HG03457 (cell line): ENCODE measurements at regions not wholly inside any gene's neighbourhood (a gene's known extent, or its start where the extent isn't known, plus 50 kb on each side); places are given as distances from the start of the nearest gene placed in this dataset.
"Not testable (repeated sequence)": the region's sequence is repeated elsewhere in the genome, so short reads cannot be mapped to it uniquely, and the experiment has no call there.

Experiments
- ATAC-seq: cut with Tn5 transposase; IDR thresholded peaks from one replicate; pipeline ENCODE4 v1.9.1; 2021; ENCODE audit warnings: moderate number of reproducible peaks; ENCODE audit not compliant: unreplicated experiment

- ATAC-seq, result no peak
Observed at GRCh38 chr11:96694338-96694737, 304.5 kb downstream of the JRKL start.

DNA sequence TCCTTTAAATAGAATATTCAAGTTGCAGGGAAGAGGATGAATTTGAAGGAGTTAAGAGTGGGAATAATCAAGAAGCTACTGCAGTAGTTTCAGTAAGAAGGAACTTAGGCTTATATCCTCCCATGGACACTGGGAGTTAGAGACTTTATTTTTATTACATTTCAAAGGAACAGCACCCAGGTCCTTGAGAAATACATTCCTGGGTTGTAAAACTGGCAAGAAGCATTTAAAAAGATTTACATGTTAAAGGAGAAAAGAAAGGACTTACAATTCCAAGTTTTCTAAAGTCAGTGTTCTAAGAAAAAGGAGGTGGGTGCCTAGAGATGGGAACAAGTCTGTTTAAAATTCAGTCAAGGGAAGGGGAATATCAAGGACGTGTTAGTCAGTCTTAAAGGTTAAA lies 306.9 kb downstream of the JRKL start:
- no peak for ATAC-seq

- no peak for ATAC-seq
Observed at GRCh38 chr11:96697466-96697865, 307.7 kb downstream of the JRKL start.

DNA sequence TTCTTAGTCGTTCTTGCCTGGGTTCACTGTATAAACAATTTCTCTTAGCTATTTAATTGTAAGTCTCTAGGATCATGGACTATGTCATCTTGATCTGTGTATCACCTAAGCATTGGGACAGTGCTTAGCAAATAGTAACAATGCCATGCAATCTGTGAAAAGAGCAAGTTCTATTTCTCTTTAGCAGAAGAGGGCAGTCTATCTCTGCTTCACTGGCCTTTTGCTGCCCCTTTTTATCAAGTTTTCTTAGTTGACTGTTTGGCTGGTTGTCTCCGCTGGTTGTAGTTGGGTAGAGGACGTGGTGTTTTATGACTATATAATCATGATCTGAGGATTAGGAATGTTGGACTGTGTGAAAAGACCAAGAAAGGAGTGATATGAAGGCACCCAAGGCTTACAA lies 315.0 kb downstream of the JRKL start:
- ATAC-seq, result no peak

DNA sequence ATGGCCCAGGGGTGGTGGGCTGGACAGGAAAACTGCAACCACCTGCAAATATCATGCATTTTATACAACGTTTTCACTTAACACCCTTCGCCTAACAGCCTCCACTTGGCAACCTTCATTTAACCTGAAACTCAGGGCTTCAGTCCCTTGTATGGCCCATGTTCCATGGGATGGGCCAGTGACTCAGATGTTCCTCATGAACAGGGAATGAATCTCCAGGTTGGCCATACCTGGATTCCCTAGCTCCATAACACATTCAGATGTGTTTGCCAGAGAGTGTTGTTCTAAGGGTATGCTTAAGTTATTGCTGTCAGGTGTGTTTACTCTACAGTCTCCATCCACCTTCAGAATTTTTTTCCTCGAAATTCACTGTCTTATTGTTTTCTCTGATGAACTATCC lies 316.9 kb downstream of the JRKL start:
- no peak for ATAC-seq

GRCh38 chr11:96707273-96707672 lies 317.5 kb downstream of the JRKL start:
- ATAC-seq, result no peak

GRCh38 chr11:96708219-96708878 lies 318.5 kb downstream of the JRKL start:
- ATAC-seq, result no peak

DNA sequence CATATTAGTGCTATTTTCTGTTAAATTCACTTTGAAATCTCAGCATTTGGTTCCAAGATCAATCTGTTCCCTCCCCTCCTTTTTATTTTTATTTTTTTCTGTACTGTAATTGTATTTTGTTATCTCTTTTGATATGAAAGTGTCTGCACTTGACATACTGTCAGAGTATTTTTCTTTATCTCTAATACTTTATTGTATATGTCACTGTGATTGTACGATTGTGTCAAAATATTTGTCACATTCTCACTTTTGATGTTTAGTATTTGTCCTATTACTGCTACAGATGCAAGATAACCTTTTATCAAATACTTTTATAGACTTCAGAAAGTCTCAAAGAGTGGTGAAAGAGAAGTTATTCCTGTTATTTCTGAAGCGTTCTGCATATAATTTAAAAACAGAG lies 323.5 kb downstream of the JRKL start:
- no peak for ATAC-seq

DNA sequence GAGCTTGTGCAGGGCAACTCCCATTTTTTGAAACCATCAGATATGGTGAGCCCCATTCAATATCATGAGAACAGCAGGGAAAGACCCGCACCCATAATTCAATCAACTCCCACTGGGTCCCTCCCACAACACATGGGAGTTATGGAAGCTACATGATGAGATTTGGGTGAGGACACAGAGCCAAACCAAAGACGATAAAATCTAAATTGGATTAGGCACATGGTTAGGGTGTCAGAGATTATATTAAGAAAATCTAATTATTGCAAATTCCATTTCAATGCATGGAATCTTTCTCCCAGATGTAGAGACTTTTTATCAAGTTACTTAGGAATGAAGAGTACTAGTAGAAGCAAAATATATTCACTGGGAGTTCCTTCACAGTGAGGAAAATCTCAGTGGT lies 324.9 kb downstream of the JRKL start:
- no peak for ATAC-seq

GRCh38 chr11:96715208-96715607 lies 325.4 kb downstream of the JRKL start:
- no peak for ATAC-seq

- ATAC-seq, result no peak
Observed at GRCh38 chr11:96736601-96737000, 346.8 kb downstream of the JRKL start.

DNA sequence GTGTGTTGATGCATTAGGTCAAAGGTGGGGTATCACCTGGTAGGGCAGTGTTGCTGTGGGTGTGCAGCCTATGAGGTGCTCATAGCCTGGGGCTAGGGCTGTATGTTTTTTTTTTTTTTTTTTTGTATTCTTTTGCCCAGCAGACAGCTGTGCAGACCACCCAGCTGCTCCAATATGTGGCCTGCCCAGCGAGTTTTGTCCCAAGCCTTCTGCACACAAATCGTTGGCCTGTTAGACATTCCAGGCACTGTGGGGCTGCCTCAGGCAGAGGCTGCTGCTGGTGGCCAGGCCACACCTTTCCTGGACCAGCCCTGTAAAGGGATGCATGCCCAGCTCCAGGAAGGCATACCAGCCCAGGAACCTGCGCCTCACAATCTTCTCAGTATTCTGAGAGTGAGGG lies 348.5 kb downstream of the JRKL start:
- ATAC-seq, result no peak

GRCh38 chr11:96741068-96741467 lies 351.3 kb downstream of the JRKL start:
- ATAC-seq, result no peak

DNA sequence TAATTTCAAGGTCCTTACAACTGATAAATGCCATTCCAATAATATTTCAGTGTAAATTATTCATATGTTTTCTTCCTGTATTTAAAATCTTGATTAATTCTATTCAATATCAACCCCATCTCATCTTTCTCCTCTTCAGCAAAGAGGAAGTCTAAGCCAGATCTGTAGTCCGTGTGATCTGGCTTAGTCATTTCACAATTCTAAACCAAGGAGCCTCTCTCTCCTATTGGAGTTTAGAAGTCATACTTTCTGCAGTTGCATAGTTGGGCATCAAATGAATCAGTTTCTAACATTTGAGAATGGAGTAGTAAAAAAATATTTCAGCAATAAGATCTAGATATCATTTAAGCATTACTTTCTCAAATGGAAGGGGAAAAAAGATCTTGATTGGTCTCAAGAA lies 354.9 kb downstream of the JRKL start:
- ATAC-seq, result no peak

GRCh38 chr11:96748639-96749370 lies 359.0 kb downstream of the JRKL start:
- no peak for ATAC-seq

GRCh38 chr11:96751807-96752206 lies 362.0 kb downstream of the JRKL start:
- not testable (repeated sequence) for ATAC-seq

GRCh38 chr11:96752221-96752620 lies 362.4 kb downstream of the JRKL start:
- ATAC-seq, result no peak

DNA sequence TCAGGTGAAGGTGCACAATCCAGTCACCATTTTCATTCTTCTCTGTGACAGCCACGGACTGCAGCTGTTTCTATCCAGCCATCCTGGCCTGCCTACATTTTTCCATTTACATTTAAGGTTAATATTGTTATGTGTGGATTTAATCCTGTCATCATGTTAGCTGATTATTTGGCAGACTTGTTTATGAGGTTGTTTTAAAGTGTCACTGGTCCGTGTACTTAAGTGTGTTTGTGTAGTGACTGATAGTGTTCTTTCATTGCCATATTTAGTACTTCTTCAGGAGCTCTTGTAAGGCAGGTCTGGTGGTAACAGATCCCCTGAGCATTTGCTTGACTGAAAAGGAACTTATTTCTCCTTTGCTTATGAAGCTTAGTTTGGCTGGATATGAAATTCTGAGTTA lies 364.2 kb downstream of the JRKL start:
- no peak for ATAC-seq

DNA sequence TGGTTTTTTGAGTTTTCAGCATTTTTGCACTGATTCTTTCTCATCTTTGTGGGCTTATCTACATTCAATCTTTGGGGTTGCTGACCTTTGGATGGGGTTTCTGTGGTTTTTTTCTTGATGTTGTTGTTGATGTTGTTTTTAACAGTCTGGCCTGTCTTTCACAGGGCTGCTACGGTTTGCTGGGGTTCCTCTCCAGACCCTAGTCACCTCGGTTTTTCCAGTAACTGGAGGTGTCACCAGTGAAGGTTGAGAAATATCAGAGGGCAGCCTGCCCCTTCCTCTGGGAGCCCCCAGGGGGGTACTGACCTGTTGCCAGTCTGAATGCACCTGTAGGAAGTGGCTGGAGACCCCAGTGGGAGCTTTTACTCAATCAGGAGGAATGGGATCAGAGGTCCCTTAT lies 365.4 kb downstream of the JRKL start:
- no peak for ATAC-seq

DNA sequence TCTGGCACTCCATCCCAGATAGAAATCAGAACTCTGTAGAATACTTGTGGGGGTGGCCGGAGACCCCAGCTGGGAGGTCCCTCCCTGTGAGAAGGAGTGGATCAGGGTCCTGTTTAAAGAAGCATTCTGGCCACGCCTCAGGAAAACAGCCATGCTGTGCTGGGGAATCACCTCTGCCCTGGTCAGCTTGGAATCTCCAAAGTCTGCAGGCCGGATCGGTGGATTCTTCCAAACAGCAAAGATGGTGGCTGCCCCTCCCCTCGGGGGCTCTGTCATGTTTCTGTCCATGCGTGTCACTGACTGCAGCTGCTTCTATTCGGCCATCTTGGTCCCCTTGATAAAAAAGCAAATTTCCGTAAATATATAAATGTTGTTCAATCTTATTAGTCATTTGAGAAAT lies 365.9 kb downstream of the JRKL start:
- ATAC-seq, result no peak

GRCh38 chr11:96758957-96759356 lies 369.1 kb downstream of the JRKL start:
- ATAC-seq, result no peak

DNA sequence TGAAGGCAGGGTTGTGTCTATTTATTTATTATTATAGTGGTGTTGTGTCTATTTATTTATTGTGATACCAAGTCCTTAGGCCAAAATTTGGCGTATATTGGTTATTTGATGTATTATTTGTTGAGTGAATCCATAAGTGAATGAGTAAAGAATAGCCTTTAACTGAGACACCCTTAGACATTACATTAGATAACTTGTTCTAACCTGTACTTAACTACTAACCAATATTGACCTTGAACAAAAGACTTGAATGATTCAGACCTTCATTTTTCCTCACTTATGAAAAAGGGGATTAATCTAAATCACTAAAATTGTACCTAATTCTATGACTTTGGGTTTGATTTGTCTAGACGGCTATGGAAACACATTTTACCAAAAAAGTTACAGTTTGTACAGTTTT lies 370.5 kb downstream of the JRKL start:
- no peak for ATAC-seq

- no peak for ATAC-seq
Observed at GRCh38 chr11:96760815-96761214, 371.0 kb downstream of the JRKL start.
